Body of pancreas (tissue), 4 donors: ENCODE measurements at regions not wholly inside any gene's neighbourhood (a gene's known extent, or its start where the extent isn't known, plus 50 kb on each side); places are given as distances from the start of the nearest gene placed in this dataset.

ENCODE experiments used
- ATAC-seq: fragments of 150-250 bp; one replicate; pipeline ENCODE4 v1.9.1; 2016
- DNase-seq, 4 donors: peaks; one replicate each; pipeline ENCODE4 v3.0.0-alpha.2; 2019
- H3K27ac ChIP-seq, 4 donors: fragments of 200-600 bp; sonication (generic); 1 replicate in 3 of 4; 2 replicates in 1 of 4; pipeline versions ENCODE4 v1.5.1 to v1.6.1; 2016 to 2019; ENCODE audit warnings: mild to moderate bottlenecking in 1 of 4, mixed read lengths in 1 of 4, moderate library complexity in 1 of 4
- H3K27me3 ChIP-seq, 2 donors: fragments of 200-600 bp; sonication (generic); one replicate each; pipeline ENCODE4 v1.6.0; 2016; ENCODE audit warnings: mild to moderate bottlenecking in 1 of 2
- H3K36me3 ChIP-seq, 2 donors: fragments of 200-600 bp; sonication (generic); replicated peaks in 1 of 2; 2 replicates each; pipeline ENCODE4 v1.5.1; 2016; ENCODE audit warnings: low read depth in 2 of 2; ENCODE audit not compliant: insufficient read depth in 1 of 2
- H3K4me1 ChIP-seq: fragments of 200-600 bp; sonication (generic); one replicate; pipeline ENCODE4 v1.6.0; 2016
- H3K4me3 ChIP-seq, 2 donors: fragments of 200-600 bp; sonication (generic); 1 replicate in 1 of 2; 2 replicates in 1 of 2; pipeline ENCODE4 v1.5.1; 2016 to 2019
- H3K9me3 ChIP-seq, 3 donors: fragments of 200-600 bp; sonication (generic); 1 replicate in 2 of 3; 2 replicates in 1 of 3; pipeline ENCODE4 v1.5.1; 2016
- POLR2A ChIP-seq, 3 donors: fragments of 450-650 bp; IDR thresholded peaks; one replicate each; pipeline ENCODE4 v1.6.1; 2016; ENCODE audit warnings: antibody characterized with exemption in 3 of 3, mild to moderate bottlenecking in 2 of 3
- WGBS, 2 donors: methylation state at CpG; one replicate each; pipeline ENCODE4 v1.1.5; 2017; 5-methylcytosine and 5-hydroxymethylcytosine counted together
- intact Hi-C: fragments of 100-400 bp; cut with DNase I; formaldehyde crosslinking; loops from one replicate; pipeline ENCODE4 v1.15.1; 2023
- TF ChIP-seq, protein P1 (sequence below), 7 experiments: fragments of 450-650 bp in 4 of 7; fragments of 200-600 bp in 3 of 7; sonication (generic) in 3 of 7; IDR thresholded peaks; one replicate each; pipeline ENCODE4 v1.5.1; 2016 to 2019; ENCODE audit warnings: antibody characterized with exemption in 7 of 7

DNA sequence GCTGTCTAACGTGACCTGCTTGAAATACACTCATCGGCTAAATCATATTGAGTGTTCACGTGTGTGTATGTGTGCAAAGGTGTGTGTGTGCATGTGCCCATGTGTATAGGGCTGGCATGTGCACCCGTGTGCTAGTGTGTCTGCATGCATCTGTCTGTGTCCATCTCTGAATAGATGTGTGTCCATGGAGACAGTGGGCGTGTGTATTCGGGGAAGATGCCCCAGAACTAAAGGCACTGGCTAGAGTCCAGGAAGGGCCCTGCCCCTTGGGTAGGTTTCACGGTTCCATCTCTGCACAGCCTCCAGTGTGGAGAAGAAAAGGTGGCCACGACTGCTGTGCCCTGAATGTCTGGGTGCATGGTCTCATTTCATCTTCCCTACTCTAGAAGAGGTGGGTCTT lies 220.3 kb downstream of the MN1 start:
- ATAC-seq (no peak), DNase-seq (no peak)
- 72 to 91% methylated on average over 8 of the region's 8 CpGs for WGBS, 2 donors
- TF ChIP-seq, protein P1, sequence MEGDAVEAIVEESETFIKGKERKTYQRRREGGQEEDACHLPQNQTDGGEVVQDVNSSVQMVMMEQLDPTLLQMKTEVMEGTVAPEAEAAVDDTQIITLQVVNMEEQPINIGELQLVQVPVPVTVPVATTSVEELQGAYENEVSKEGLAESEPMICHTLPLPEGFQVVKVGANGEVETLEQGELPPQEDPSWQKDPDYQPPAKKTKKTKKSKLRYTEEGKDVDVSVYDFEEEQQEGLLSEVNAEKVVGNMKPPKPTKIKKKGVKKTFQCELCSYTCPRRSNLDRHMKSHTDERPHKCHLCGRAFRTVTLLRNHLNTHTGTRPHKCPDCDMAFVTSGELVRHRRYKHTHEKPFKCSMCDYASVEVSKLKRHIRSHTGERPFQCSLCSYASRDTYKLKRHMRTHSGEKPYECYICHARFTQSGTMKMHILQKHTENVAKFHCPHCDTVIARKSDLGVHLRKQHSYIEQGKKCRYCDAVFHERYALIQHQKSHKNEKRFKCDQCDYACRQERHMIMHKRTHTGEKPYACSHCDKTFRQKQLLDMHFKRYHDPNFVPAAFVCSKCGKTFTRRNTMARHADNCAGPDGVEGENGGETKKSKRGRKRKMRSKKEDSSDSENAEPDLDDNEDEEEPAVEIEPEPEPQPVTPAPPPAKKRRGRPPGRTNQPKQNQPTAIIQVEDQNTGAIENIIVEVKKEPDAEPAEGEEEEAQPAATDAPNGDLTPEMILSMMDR (IDR thresholded peaks at IDR 0.05) = no peak
- TF ChIP-seq POLR2A (IDR thresholded peaks at IDR 0.05) = no peak
- no peaks in the 10 kb centered on the region for H3K27me3 ChIP-seq
- intact Hi-C loops = no loop called here
- H3K4me1 ChIP-seq = peaks cover 14% of the 10 kb centered on the region
- H3K4me3 ChIP-seq = no peak overlapping the region
- H3K9me3 ChIP-seq = no peaks in the 10 kb centered on the region
- no peaks in the 10 kb centered on the region for H3K36me3 ChIP-seq
- no peak overlapping the region for H3K27ac ChIP-seq

GRCh38 chr22:27581688-27582087 lies 219.9 kb downstream of the MN1 start:
- no peak overlapping the region for H3K4me3 ChIP-seq
- no peaks in the 10 kb centered on the region for H3K27me3 ChIP-seq
- DNase-seq = peak; percentile 23 to 52 (median 36)
- intact Hi-C loops = no loop called here
- H3K36me3 ChIP-seq = no peaks in the 10 kb centered on the region
- TF ChIP-seq POLR2A (IDR thresholded peaks at IDR 0.05) = no peak
- TF ChIP-seq, protein P1 (IDR thresholded peaks at IDR 0.05) = no peak
- 80 to 92% methylated on average over 8 of the region's 8 CpGs for WGBS, 2 donors
- ATAC-seq = peak; percentile 24
- peaks cover 14% of the 10 kb centered on the region for H3K4me1 ChIP-seq
- no peak overlapping the region for H3K27ac ChIP-seq
- H3K9me3 ChIP-seq = no peaks in the 10 kb centered on the region

- DNase-seq = no peak
- no peak for ATAC-seq
These were observed 217.7 kb downstream of the MN1 start for GRCh38 chr22:27583856-27584255.

GRCh38 chr22:27585141-27585540 lies 216.4 kb downstream of the MN1 start:
- no peaks in the 10 kb centered on the region for H3K9me3 ChIP-seq
- H3K27ac ChIP-seq = no peak overlapping the region
- no peak for ATAC-seq
- no peak overlapping the region for H3K4me3 ChIP-seq
- no peaks in the 10 kb centered on the region for H3K27me3 ChIP-seq
- intact Hi-C loops = no loop called here
- H3K4me1 ChIP-seq = peaks cover 26% of the 10 kb centered on the region
- TF ChIP-seq, protein P1 (IDR thresholded peaks at IDR 0.05) = no peak
- no peak for TF ChIP-seq POLR2A (IDR thresholded peaks at IDR 0.05)
- 58 to 69% methylated on average over 2 of the region's 2 CpGs for WGBS, 2 donors
- no peak for DNase-seq
- no peaks in the 10 kb centered on the region for H3K36me3 ChIP-seq

More at GRCh38 chr22:27583856-27584255, 217.7 kb downstream of the MN1 start:
- Histone ChIP-seq H3K4me1 (peaks cover 26% of the 10 kb centered on the region), H3K27ac (peak overlapping the region in 1 of 4 donors; percentile 32), H3K4me3 (no peak overlapping the region), H3K9me3 (no peaks in the 10 kb centered on the region), H3K27me3 (no peaks in the 10 kb centered on the region), H3K36me3 (no peaks in the 10 kb centered on the region)
- TF ChIP-seq, protein P1 (IDR thresholded peaks at IDR 0.05) = no peak
- 48 to 50% methylated on average over 8 to 9 of the region's 9 CpGs for WGBS, 2 donors
- intact Hi-C loops = no loop called here

DNA sequence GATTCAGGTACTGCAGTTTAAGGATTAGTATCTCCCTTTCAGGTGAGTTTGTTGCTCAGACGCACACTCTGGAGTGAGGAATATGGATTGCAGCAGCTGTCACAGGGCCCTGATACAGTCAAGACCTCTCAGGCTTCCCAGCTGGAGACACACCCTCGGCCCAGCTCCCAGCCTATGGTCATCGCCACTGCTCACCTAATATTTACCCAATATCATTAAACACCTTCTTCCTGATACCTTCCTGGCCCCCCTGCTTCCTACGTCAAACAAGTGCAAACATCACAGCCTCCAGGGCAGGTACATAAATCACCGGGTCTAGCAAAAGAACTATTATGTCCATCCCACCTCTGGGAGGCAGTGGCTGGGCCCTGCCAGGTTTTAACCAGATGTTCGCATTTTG lies 213.3 kb downstream of the MN1 start:
- intact Hi-C loops = no loop called here
- Histone ChIP-seq H3K27me3 (no peaks in the 10 kb centered on the region), H3K4me1 (peaks cover 37% of the 10 kb centered on the region), H3K4me3 (no peak overlapping the region), H3K9me3 (no peaks in the 10 kb centered on the region), H3K36me3 (no peaks in the 10 kb centered on the region), H3K27ac (peak overlapping the region; percentile 45 to 61 (median 53))
- DNase-seq = peak; percentile 48 to 72 (median 70)
- ATAC-seq = peak; percentile 81
- 42 to 69% methylated on average over 4 to 6 of the region's 6 CpGs for WGBS, 2 donors
- TF ChIP-seq, protein P1 (IDR thresholded peaks at IDR 0.05) = no peak
- TF ChIP-seq POLR2A (IDR thresholded peaks at IDR 0.05) = no peak
